ENCODE measurements at regions not wholly inside any gene's neighbourhood (a gene's known extent, or its start where the extent isn't known, plus 50 kb on each side); places are given as distances from the start of the nearest gene placed in this dataset.

DNA sequence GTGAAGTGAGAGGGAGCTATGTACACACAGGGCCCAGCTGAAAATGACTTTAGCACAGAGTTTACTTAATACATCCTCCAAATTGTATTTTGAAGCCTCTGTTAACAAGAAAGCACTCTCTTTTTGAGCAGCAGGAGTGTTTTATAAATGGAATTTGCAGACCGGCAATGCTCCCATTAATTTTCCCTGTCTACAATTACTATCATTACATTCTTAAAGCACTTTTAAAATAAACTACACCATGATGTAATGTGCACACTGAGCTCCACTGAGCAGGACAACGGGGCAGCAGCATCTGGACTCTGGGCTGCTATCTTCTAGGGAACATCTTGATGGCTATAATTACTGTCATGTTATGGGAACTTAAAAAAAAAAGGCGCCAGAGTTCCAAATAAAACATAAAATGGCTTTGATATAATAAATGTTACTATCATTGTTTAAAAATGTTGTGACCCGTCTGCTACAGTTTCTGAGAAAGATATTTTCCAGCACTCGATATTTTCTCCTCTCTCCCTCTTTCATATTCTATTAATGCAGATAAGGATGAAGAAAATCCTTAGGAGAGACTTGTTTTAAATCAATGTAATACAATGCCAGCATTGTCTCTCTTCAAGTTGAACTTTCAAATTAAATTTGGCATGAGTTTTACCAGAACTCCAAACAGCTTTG lies 150.9 kb downstream of the HLX start:
- no peak for FAIRE-seq
- RAD21 ChIA-PET (ENCODE audit: unreplicated experiment), result no interaction called here
- POLR2A ChIA-PET, result interaction anchor here (0.5 kb wide), 1 partner anchor 28 kb away, joined by 3 read pairs; no protein-coding TSS in a partner anchor
- TF ChIP-seq PAX5 (IDR thresholded peaks at IDR 0.05; ENCODE audit: borderline replicate concordance, low read depth, low read length), result no peak
- no peak for TF ChIP-seq CEBPB (IDR thresholded peaks at IDR 0.05; ENCODE audit: borderline replicate concordance in 1 of 2, low read depth in 2 of 2, low read length in 2 of 2)
- no peak for TF ChIP-seq SIX5 (IDR thresholded peaks at IDR 0.05; ENCODE audit: low read depth, low read length, severe bottlenecking)
- no peak for TF ChIP-seq FOXK2 (IDR thresholded peaks at IDR 0.05)
- TF ChIP-seq HDAC2 (IDR thresholded peaks at IDR 0.05), result no peak
- TF ChIP-seq SMAD1 (IDR thresholded peaks at IDR 0.05; ENCODE audit: low read depth, partially characterized antibody), result no peak
- TF ChIP-seq, protein P1, sequence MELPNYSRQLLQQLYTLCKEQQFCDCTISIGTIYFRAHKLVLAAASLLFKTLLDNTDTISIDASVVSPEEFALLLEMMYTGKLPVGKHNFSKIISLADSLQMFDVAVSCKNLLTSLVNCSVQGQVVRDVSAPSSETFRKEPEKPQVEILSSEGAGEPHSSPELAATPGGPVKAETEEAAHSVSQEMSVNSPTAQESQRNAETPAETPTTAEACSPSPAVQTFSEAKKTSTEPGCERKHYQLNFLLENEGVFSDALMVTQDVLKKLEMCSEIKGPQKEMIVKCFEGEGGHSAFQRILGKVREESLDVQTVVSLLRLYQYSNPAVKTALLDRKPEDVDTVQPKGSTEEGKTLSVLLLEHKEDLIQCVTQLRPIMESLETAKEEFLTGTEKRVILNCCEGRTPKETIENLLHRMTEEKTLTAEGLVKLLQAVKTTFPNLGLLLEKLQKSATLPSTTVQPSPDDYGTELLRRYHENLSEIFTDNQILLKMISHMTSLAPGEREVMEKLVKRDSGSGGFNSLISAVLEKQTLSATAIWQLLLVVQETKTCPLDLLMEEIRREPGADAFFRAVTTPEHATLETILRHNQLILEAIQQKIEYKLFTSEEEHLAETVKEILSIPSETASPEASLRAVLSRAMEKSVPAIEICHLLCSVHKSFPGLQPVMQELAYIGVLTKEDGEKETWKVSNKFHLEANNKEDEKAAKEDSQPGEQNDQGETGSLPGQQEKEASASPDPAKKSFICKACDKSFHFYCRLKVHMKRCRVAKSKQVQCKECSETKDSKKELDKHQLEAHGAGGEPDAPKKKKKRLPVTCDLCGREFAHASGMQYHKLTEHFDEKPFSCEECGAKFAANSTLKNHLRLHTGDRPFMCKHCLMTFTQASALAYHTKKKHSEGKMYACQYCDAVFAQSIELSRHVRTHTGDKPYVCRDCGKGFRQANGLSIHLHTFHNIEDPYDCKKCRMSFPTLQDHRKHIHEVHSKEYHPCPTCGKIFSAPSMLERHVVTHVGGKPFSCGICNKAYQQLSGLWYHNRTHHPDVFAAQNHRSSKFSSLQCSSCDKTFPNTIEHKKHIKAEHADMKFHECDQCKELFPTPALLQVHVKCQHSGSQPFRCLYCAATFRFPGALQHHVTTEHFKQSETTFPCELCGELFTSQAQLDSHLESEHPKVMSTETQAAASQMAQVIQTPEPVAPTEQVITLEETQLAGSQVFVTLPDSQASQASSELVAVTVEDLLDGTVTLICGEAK (IDR thresholded peaks at IDR 0.05; ENCODE audit: borderline replicate concordance), result no peak
- no peak for TF ChIP-seq GABPA (IDR thresholded peaks at IDR 0.05; ENCODE audit: low read depth)
- TF ChIP-seq IKZF2 (IDR thresholded peaks at IDR 0.05), result no peak
- no peak for TF ChIP-seq TCF7 (IDR thresholded peaks at IDR 0.05; ENCODE audit: borderline replicate concordance)
- TF ChIP-seq ZBED1 (IDR thresholded peaks at IDR 0.05; ENCODE audit: borderline replicate concordance), result no peak
- no peak for TF ChIP-seq RAD51 (IDR thresholded peaks at IDR 0.05)
- TF ChIP-seq RELB (IDR thresholded peaks at IDR 0.05; ENCODE audit: low read depth), result no peak
- no peak for TF ChIP-seq KAT2A (conservative IDR thresholded peaks at IDR 0.05; ENCODE audit: control insufficient read depth, low read depth, low read length)
- TF ChIP-seq CEBPZ (IDR thresholded peaks at IDR 0.05; ENCODE audit: low read depth, low read length), result no peak
- no peak for TF ChIP-seq RFX5 (IDR thresholded peaks at IDR 0.05; ENCODE audit: low read depth, low read length)
- TF ChIP-seq SUZ12 (IDR thresholded peaks at IDR 0.05; ENCODE audit: unreplicated experiment), result no peak

More for the DNA sequence above, 150.9 kb downstream of the HLX start:
- Histone ChIP-seq H4K20me1 (ENCODE audit: control insufficient read depth, insufficient read depth) (no peaks in the 10 kb centered on the region), H3K9me3 (replicated peaks; ENCODE audit: control insufficient read depth, insufficient read depth, low read length) (no peaks in the 10 kb centered on the region; the same call in 2 of the 3 replicates), H3K4me1 (ENCODE audit: control insufficient read depth, insufficient read depth, low read length) (no peaks in the 10 kb centered on the region), H2AFZ (ENCODE audit: control insufficient read depth, low read depth, low read length) (no peak overlapping the region), H3K9ac (ENCODE audit: control insufficient read depth, insufficient read depth, low read length) (no peak overlapping the region), H3K36me3 (ENCODE audit: control insufficient read depth in 2 of 2, insufficient read depth in 2 of 2, low read length in 1 of 2) (no peaks in the 10 kb centered on the region), H3K27ac (ENCODE audit: control insufficient read depth, insufficient read depth) (no peak overlapping the region), H3K4me3 (no peak overlapping the region), H3K4me2 (ENCODE audit: control insufficient read depth, insufficient read depth) (no peak overlapping the region), H3K79me2 (ENCODE audit: control insufficient read depth, insufficient read depth, low read length) (no peaks in the 10 kb centered on the region), H3K27me3 (replicated peaks in 1 of 2; ENCODE audit: control insufficient read depth in 2 of 2, insufficient read depth in 2 of 2, low read length in 1 of 2) (no peaks in the 10 kb centered on the region; a peak in 1 of 4 replicates)
- intact Hi-C loops (cut with micrococcal nuclease; ENCODE audit: unreplicated experiment) (no loop called here), in situ Hi-C loops (cut with MboI) (no loop called here)
- DNase-seq (ENCODE audit: low read depth, low spot score) (no peak), ATAC-seq (no peak)
- ChIA-PET SMC1A (ENCODE audit: uncharacterized antibody, unreplicated experiment) (no interaction called here), CTCF (interaction anchor here (1.4 kb wide), 1 partner anchor 14 kb away, joined by 3 read pairs; no protein-coding TSS in a partner anchor)
- 40% methylated on average over 5 of the region's 5 CpGs for WGBS (ENCODE audit: insufficient coverage, insufficient replicate concordance, low lambda C conversion rate, missing lambda C conversion rate)
- BruUV-seq (replicated peaks), result no TSS peak
